Amniotic stem cell (primary cell): ENCODE measurements at regions not wholly inside any gene's neighbourhood (a gene's known extent, or its start where the extent isn't known, plus 50 kb on each side); places are given as distances from the start of the nearest gene placed in this dataset.
A peak's percentile ranks its signal among the peaks of the same experiment; 100 is the strongest.
"Not testable (repeated sequence)": the region's sequence is repeated elsewhere in the genome, so short reads cannot be mapped to it uniquely, and the experiment has no call there.

ENCODE experiments used
- DNase-seq: peaks from one replicate; lab custom pipeline; 2025; lab: John Stamatoyannopoulos, UW

DNA sequence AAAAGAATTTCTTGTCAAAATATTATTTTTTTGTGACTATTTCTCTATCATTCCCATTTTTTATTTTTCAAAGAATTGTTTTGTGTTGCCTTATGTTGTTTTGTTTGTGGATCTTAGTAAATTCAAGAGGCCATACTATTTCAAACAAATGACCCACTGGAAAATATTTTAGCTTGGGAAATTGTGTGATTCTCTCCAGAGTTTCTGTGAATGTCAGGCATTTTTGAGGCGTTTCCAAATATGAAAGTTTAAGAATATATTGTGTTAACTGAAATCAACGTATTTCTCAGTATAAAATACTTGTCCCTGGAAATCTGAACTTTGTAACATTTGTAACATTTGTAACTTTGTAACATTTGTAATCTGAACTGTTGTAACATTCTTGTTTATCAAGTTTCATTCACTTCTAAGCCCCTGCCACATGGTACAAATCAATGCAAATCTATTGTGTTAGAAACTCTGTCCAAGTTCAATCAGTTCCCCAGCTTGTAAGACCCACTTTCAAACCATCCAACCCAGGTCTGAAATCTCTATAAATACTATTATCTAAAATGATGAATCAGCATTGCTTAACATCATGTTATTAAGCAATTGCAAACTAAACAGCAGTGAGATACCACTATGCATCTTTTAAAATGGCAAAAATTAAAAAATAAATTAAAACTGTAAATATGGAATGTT is 465.4 kb upstream of the GRID2 start:
- DNase-seq = no peak

DNA sequence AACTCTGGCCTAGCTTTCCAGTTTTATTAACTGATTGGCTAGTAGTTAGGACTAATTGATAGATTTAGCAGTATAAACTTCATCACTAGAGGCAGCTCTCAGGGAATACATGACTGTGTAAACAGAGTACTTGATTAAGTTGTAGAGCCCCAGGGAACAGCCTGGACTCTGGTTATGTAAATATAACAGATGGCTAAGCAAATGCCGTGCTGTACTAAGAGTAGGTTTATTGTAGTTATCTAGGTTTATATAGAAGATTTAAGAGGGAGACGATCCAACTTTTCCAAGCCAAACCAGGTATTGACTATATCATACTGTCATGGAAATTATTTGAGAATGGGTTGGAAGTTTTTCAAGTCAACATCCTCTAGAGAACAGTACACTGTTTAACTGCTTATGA is 463.4 kb upstream of the GRID2 start:
- no peak for DNase-seq

DNA sequence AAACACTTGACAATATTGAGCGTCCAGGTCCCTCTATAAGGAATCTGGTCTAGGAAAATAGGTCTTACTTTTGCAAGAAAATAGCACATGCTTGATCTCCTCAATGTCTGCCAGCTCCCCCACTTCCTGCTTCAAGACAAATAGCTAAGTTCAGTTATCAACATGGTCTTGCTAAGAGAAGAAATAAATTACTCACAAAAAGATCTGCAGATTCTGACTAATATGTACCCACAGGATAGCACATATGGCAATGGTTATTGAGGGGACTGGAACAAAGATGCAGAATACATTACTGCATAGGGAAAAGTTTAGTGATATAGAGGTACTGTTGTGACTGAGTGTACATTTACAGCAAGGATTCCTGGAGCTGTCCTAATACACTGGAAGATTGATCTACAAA is 457.5 kb upstream of the GRID2 start:
- DNase-seq = no peak

DNA sequence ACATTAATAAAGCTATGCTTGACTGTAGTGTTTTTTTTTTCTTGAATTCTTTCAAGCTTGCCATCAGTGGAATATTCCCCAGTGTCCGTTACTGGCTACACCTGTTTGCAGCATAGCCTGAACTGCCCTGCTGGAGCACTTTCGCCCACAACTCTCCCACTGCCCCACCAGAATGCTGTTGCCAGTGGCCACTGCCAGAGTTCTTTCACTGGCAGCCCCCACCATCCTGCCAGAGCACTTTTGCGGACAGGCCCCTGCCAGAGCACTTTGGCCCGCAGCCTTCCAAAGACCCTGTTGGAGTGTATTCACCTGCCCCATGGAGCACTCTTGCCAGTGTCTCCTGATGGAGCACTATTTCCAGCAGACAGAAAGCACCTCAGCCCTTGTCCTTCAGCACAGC is 452.3 kb upstream of the GRID2 start:
- DNase-seq = no peak

DNA sequence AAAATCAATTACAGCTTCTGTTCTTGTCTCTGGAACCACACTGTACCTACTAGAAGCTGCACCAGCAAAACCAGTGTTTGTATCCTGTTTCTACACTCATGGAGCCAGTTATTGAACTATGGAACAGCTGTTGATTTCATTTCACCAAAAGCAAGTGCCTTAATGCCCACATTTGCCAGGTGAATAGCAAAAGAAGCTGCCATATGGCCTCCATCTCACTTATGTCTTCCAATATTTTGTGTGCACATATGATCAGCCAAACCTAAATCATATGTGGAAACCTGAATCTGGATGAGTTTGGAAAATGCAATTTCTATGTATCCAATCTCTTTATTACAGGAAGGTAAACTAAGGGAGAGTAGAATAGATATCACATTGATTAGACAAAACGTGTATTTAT is 415.8 kb upstream of the GRID2 start:
- DNase-seq = no peak

DNA sequence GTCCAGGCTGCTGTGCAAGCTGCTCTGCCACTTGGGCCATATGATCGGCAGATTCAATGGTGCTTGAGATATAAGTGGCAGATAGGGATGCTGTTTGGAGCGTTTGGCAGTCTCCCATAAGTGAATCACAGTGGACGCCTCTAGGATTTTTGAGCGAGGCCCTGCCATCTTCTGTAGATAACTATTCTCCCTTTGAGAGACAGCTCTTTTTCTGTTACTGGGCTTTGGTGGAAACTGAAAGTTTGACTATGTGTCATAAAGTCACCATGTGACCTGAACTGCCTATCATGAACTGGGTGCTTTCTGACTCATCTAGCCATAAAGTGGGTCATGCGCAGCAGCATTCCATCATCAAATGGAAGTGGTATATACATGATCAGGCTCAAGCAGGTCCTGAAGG is 412.5 kb upstream of the GRID2 start:
- DNase-seq = not testable (repeated sequence)

DNA sequence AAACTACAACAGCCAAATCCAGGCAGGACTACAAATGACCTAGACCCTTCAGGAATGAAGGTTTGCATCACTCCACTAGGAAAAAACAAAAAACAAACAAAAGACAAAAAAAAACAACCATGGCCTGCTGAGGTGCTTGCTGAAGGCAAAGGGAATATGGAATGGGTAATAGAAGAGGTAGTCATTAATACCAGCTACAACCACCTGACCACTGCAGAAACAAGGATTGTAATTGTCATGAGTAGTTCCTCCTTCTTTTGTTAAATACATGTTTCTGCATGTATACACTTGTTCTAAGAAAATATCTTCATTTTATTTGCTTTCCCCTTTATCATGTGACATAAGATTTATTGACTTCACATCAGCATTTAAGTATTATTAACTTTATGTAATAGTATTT is 409.8 kb upstream of the GRID2 start:
- DNase-seq = no peak

DNA sequence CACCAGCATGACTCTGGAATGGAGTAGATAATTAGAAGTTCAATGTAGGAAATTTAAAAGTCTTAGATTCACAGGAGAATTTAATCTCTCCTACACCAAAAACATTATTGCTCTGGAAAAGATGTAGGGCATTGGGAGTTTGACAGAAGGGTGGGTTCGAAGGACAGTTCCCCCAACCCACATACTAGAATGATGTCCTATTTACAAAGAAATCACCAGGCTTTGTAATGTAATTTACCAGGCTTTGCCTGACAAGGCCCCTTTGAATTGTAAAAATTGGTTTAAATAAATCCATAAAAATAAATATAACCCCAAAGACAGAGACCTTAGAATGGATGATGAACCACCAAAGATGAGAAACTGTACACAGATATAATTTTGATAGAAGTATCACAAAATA is 399.2 kb upstream of the GRID2 start:
- no peak for DNase-seq

DNA sequence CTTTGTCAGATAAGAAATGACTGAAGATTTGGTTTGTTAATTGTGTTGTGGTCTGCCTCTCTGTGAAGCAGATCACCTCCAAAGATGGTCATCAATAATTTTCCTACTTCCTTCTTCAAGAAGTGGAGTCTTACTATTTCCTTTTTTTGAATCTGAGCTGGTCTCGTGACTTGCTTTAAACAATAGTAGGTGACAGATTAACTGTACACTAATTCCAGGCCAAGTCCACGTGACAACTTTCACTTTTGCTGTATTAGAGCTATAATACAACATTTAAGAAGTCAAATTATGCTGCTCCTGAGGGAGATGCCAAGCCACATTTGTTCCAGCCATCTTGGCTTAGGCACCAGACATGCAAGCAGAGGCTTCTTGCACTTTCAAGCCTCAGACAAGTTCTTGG is 393.8 kb upstream of the GRID2 start:
- no peak for DNase-seq

DNA sequence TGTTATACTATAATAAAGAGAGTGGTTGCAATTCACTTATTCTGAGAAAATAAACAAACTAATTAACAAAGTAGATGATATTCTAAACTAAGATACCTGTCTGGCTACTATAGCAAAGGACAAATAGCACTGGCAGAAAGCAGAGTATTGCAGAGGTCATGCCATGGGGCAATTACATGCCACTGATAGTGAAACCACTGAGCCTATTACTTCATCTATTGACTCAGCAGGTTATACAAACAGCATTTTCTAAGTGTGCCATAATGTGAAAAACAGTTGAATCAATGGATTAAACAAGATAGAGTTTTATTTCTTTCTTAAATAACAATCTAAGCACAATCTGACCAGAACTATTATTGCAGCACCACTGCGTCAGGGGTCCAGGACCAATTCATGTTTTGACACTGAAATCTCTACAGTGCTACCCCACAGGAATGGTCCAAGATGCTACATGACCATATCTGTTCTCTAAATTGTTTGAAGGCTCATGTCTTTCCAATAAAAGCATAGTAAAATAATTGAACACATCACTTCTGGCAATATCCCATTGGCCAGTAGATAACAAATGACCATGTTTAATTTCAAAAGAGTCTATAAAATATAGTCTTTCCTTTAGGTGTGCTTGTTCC is 389.5 kb upstream of the GRID2 start:
- DNase-seq = no peak

DNA sequence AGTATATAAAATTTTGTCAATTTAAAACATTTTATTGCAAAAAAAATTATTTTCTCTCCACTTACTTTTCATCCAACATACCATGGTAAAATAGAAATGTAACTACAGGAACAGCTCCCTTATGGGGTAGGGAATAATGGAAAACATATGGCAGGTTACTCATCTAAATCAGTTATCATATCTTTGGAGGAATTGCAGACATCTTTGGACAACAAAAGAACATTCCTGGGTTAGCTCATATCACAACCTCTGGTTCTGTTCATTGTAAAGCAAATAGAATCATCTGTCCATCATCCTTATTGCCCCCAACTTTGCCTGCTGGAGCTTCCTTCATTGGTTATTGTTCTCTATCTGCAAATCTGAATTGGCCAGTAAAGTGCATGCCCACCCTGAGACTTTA is 387.5 kb upstream of the GRID2 start:
- no peak for DNase-seq

DNA sequence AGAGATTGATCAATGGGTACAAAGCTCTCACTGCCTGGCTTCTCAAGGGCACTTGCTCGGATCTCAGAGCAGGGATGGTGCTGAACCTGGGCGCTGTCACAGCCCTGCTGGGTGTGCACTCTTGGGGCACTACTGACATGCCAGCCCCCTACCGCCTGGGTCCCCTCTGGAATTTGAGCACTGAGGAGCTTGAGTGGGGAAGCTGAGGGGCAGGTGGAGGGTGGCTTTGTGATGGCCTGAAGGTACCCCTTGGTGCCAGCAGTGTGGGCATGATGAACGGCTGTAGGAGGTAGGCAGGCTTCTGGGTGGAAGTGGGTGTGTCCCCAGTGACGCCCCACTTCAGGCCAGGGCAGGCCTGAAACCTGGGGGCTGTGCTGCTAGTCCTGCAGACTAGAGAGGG is 379.1 kb upstream of the GRID2 start:
- no peak for DNase-seq

DNA sequence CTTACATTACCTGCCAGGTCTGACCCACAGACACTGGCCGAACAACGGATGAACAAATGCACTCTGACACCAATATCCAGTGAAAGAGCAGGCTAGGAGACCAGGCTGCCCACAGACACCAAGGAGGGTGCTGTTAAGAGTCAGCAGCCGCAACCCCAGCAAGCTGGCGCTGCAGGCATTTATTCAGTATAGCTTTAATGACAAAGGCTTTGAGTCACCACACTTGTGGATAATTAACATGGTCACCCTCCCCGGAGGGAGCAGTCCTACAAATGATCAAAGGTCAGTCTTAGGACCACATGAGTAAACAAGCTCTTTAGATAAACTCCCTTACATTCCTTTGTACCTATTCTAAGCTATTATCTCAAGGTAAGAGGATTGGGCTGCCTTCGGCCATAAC is 368.5 kb upstream of the GRID2 start:
- DNase-seq = no peak

DNA sequence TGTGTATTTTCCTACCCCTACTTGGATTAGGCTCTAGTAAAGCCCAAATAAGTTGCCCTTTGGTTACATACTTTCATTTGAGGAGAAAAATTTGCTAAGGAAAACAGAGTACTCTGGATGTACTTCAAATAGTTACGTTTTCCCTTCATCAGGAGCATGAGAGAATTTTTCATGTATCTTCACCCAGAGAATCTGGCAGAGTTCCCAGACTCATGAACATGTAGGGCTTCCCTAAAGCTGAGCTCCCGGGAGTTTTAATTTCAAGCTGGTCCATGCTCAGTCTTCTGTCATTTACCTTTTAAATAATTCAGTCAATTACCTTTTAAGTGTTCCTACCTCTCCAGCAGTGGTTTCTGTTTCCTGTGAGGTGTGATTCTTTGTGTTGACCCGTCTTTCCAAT is 367.5 kb upstream of the GRID2 start:
- DNase-seq = peak; percentile 29

DNA sequence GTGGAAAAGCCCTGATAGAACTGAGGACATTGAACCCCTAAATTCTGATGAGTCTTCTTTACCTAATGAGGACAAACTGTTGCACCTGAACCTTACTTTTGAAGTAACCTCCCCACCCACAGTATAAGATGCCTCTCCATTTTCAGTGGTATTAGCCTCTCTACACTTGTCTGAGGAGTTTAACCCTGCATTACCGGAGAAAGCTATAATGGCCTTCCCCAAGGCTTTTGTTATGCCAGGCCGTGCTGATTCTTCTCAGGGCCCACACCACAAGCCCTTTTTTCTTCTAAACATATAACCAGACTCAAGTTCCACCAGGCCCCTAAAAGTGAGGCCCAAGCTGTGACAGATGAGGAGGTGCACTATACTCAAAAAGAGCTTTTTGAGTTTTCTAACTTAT is 345.8 kb upstream of the GRID2 start:
- no peak for DNase-seq

DNA sequence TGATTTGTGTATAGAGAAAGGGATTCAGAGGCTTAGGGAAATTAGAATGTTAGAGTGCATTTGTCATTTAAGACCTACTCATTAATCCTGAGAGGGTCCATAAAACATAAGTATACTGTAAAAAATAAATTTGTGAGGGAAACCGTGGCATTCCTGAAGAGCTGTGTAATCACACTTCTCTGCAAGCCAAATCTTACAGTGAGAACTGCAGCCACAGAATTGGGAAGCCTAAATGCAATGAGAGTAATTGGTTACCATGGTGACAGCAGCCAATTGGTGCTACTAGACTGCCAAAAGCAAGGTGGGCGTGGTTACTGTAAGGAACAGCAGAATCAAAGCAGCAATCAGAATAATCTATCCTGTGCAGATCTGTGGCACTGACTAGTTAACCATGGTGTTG is 345.2 kb upstream of the GRID2 start:
- peak; percentile 21 for DNase-seq

DNA sequence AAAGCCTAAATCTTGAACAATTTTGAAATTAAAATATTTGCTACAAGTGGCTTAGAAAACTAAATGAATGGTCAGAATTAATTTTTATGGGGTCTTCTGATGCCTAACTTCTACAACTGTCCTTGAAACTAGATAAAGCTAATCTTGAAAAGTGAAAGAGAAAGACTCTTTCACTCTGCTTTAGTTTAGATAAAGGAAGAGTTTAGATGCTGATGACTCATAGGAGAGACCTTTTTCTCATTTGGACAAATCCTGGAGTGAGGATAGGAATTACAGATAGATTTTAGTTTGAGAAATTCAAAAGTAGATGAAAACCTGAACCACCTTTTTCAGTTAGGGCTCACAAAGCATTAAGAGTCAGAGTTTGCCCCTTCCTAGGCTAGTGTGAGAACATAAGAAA is 342.3 kb upstream of the GRID2 start:
- DNase-seq = peak; percentile 26

DNA sequence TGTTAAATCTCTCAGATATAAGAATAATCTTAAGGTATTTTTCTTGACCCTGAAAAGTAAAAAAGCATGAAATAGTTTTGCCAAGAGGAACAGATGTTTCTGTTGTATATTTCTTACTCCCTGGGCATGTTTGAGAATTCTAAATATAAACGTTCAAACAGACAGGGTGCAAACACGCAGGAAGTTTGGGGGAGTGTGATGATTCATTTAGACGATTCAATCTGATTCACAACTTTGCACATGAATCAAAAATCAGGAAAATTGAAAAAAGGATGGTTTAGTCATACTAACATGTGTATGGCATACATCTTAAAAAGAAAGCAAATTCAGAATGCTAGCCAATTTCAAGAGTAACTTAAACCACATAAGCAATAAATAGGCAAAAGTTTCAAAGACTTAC is 340.3 kb upstream of the GRID2 start:
- peak; percentile 19 for DNase-seq

DNA sequence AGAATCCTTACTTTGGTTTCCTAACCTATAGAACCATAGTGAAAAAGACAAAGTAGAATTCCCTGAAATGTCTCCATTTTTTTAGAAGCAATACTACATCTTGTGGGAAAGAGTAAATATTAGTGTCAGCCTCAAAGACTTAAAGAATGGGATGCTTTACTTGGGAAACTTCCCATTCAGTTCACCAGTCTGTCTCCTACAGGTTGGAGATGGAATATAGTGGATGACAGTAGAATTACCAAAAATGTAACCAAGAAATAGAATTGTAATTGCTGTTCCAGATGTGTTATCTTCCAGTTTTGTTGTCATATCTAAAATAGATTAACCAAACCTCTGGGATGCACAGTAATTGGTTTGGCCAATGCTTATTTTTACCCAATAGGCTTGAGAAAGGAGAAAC is 338.6 kb upstream of the GRID2 start:
- no peak for DNase-seq

DNA sequence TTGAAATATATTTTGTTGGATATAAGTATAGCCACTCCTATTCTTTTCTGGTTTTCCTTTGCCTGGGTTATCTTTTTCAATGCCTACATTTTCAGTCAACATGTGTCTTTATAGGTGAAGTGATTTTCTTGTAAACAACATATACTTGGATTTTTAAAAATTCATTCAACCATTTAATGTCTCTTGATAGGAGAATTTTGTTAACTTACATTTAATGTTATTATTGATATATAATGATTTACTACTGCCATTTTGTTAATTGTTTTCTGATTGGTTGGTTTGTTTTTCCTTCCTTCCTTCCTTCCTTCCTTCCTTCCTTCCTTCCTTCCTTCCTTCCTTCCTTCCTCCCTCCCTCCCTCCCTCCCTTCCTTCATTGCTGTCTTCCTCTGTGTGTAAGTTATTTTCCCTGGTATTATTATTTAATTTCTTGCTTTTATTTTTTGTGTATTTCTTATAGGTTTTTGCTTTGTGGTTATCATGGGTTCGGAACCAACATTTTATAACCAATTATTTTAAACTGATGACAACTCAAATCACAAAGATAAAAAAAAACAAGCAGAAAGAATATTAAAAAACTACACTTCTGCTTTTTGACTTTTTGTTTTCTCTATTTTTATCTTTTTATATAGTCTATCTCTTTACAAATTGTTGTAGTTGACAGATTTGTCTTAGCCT is 330.1 kb upstream of the GRID2 start:
- no peak for DNase-seq

DNA sequence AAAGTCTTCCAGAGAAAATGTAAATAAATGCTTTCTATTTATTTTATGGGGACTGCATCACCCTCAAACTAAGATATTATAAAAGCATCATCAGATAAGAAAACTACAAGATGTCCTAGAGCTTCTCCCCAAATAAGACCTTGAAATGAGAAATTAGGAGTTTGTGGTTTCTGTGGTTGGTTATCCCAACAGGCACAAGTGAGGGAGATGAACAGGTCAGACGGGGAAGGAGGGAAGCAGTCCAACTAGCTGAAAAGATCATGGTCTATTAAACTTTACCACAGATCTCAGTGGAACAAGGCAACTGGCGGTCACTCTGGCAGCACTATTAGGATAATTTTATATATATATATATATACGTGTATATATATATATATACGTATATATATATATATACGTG is 319.3 kb upstream of the GRID2 start:
- DNase-seq = no peak

DNA sequence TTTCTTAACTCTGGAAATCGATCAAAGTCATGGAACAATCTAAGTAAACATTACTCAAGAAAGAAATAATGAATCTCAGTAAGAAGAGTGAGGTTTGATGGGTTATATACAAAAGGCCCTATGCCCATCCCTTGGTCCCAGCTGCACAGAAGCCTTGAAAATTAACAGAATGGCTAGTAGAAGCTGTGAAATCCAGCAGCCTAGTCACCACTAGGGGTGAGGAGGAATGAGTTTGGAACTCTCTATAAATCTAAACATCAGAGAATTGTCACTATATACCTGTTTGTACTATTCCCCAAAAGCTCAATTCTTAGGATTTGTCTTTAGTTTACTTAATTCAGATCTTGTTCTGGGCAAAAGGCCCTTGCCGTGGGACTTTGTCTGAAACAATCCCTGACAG is 313.9 kb upstream of the GRID2 start:
- no peak for DNase-seq

DNA sequence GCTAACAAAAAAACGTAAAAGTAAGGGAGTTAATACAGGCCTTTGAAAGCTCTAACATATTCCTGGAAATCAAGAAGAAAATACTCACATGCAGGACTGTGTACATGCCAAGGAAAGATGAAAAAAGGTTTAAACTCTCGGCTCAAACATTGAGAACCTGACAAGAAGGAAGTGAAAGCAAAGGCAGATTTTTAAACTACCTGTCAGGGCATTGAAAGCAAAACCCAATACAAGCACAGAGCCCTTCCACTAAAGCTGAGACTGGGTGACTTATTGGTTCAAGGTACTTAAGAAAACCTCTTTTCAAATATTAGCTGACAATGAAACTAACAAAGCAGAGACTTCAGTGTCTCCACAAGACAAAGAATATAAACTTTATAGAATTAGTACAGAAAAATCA is 313.0 kb upstream of the GRID2 start:
- no peak for DNase-seq

DNA sequence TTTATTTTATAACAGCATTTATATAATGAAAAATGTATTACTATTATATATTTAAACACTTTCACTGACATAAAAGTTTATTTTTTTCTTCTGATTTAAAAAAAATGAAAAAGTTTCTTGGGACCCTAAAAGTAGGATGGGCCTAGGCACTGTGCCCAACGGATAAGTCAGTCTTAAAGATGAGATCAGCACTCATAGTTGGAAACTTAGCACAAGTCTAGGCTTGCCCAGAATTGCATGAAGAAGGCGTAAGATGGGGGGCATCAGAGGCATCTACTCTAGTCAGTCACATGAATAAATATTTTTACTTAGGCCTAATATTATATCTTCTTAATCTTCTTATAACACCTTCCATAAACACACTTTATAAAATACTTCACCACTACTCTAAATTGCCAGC is 306.7 kb upstream of the GRID2 start:
- DNase-seq = no peak
